IMR-90 (cell line): ENCODE measurements at regions not wholly inside any gene's neighbourhood (a gene's known extent, or its start where the extent isn't known, plus 50 kb on each side); places are given as distances from the start of the nearest gene placed in this dataset.
A peak's percentile ranks its signal among the peaks of the same experiment; 100 is the strongest.

Experiments used
- ATAC-seq: fragments of 200-7000 bp; cut with Tn5 transposase; 2 replicates; pipeline ENCODE4 v1.9.1; 2020; ENCODE audit warnings: low read depth, mild to moderate bottlenecking, moderate library complexity
- BruUV-seq: library from RNA; stranded (reverse); fragments of 400-500 nt; replicated peaks from 2 replicates; lab custom pipeline; 2021; lab: Mats Ljungman, UMichigan
- CTCF ChIA-PET: fragments of 300-600 bp; formaldehyde crosslinking; extraction: SDS; loops from one replicate; lab custom pipeline; 2021; ENCODE audit warnings: antibody characterized with exemption; lab: Yijun Ruan, JAX
- POLR2A ChIA-PET: fragments of 300-600 bp; sonication (Branson Sonifier 250); formaldehyde crosslinking; loops from one replicate; lab custom pipeline; 2022; ENCODE audit warnings: antibody characterized with exemption; ENCODE audit not compliant: unreplicated experiment; lab: Charles Lee
- DNase-seq: peaks from one replicate; pipeline ENCODE4 v3.0.0; 2013
- H2AFZ ChIP-seq: replicated peaks from 2 replicates; pipeline ENCODE3; 2013; ENCODE audit warnings: low read length, mild to moderate bottlenecking; ENCODE audit not compliant: poor library complexity
- H2AK5ac ChIP-seq: 2 replicates; pipeline ENCODE4 v1.6.1; 2013; ENCODE audit warnings: low read depth, low read length, inconsistent platforms
- H2AK9ac ChIP-seq: replicated peaks from 2 replicates; pipeline ENCODE3; 2013; ENCODE audit warnings: mild to moderate bottlenecking, low read depth, low read length, moderate library complexity; ENCODE audit not compliant: poor library complexity
- H2BK120ac ChIP-seq: 2 replicates; pipeline ENCODE4 v1.6.1; 2013; ENCODE audit warnings: low read depth, low read length, inconsistent platforms
- H2BK15ac ChIP-seq: 3 replicates; pipeline ENCODE4 v1.6.1; 2013; ENCODE audit warnings: low read depth, low read length, inconsistent platforms
- H2BK20ac ChIP-seq: 2 replicates; pipeline ENCODE4 v1.6.1; 2013; ENCODE audit warnings: low read depth, mild to moderate bottlenecking, inconsistent platforms, low read length, moderate library complexity
- H2BK5ac ChIP-seq: 2 replicates; pipeline ENCODE4 v1.6.1; 2013; ENCODE audit warnings: mild to moderate bottlenecking, low read depth, low read length, inconsistent platforms; ENCODE audit not compliant: poor library complexity, severe bottlenecking
- H3K14ac ChIP-seq: replicated peaks from 2 replicates; pipeline ENCODE4 v1.6.1; 2013; ENCODE audit warnings: low read depth, low read length, inconsistent platforms
- H3K18ac ChIP-seq: 2 replicates; pipeline ENCODE4 v1.6.1; 2013; ENCODE audit warnings: low read depth, low read length, control low read depth
- H3K23ac ChIP-seq: 2 replicates; pipeline ENCODE4 v1.6.1; 2013; ENCODE audit warnings: low read depth, low read length, inconsistent platforms
- H3K27ac ChIP-seq: 2 replicates; pipeline ENCODE4 v1.5.1; 2013; ENCODE audit warnings: mild to moderate bottlenecking, control low read depth, low read length; ENCODE audit not compliant: insufficient read depth
- H3K27me3 ChIP-seq: 2 replicates; pipeline ENCODE4 v1.6.1; 2013; ENCODE audit warnings: low read length; ENCODE audit not compliant: control insufficient read depth, insufficient read depth
- H3K36me3 ChIP-seq: 2 replicates; pipeline ENCODE4 v1.6.1; 2013; ENCODE audit warnings: low read length, mixed read lengths; ENCODE audit not compliant: control insufficient read depth, insufficient read depth
- H3K4ac ChIP-seq: 2 replicates; pipeline ENCODE4 v1.6.1; 2013; ENCODE audit warnings: low read depth, low read length, inconsistent platforms
- H3K4me1 ChIP-seq: 2 replicates; pipeline ENCODE4 v1.6.1; 2013; ENCODE audit warnings: low read length, mixed read lengths; ENCODE audit not compliant: control insufficient read depth, insufficient read depth
- H3K4me2 ChIP-seq: 2 replicates; pipeline ENCODE4 v1.6.1; 2013; ENCODE audit warnings: low read depth, mild to moderate bottlenecking, control low read depth, low read length, moderate library complexity
- H3K4me3 ChIP-seq: 2 replicates; pipeline ENCODE4 v1.5.1; 2013; ENCODE audit warnings: low read depth, mild to moderate bottlenecking, control low read depth, low read length, moderate library complexity; ENCODE audit not compliant: insufficient read depth
- H3K56ac ChIP-seq: 2 replicates; pipeline ENCODE4 v1.6.1; 2013; ENCODE audit warnings: low read length, inconsistent platforms; ENCODE audit not compliant: insufficient read depth; ENCODE audit errors: extremely low read depth
- H3K79me1 ChIP-seq, 2 experiments: 2 replicates each; pipeline ENCODE4 v1.6.1; 2013; ENCODE audit warnings: low read length in 2 of 2, inconsistent platforms in 1 of 2, low read depth in 1 of 2
- H3K9ac ChIP-seq: 2 replicates; pipeline ENCODE4 v1.6.1; 2013; ENCODE audit warnings: low read depth, low read length, control low read depth
- H3K9me1 ChIP-seq: 2 replicates; pipeline ENCODE4 v1.6.1; 2013; ENCODE audit warnings: low read length, inconsistent platforms; ENCODE audit not compliant: insufficient read depth
- H3K9me3 ChIP-seq: 2 replicates; pipeline ENCODE4 v1.6.1; 2013; ENCODE audit warnings: low read length; ENCODE audit not compliant: control insufficient read depth, insufficient read depth
- H4K20me1 ChIP-seq: 2 replicates; pipeline ENCODE4 v1.6.1; 2013; ENCODE audit warnings: low read length, inconsistent platforms; ENCODE audit not compliant: insufficient read depth
- H4K5ac ChIP-seq: 2 replicates; pipeline ENCODE4 v1.6.1; 2013; ENCODE audit warnings: mild to moderate bottlenecking, low read depth, low read length, control low read depth
- H4K8ac ChIP-seq, 2 experiments: 2 replicates each; pipeline ENCODE4 v1.6.1; 2013; ENCODE audit warnings: low read depth in 2 of 2, low read length in 2 of 2, control low read depth in 1 of 2, inconsistent platforms in 1 of 2
- H4K91ac ChIP-seq: 2 replicates; pipeline ENCODE4 v1.6.1; 2013; ENCODE audit warnings: low read depth, low read length, inconsistent platforms; ENCODE audit not compliant: insufficient read depth
- CEBPB ChIP-seq: IDR thresholded peaks from 2 replicates; pipeline ENCODE4 v1.6.1; 2012; ENCODE audit warnings: low read depth, low read length, improper control_type of control experiment
- MAZ ChIP-seq: IDR thresholded peaks from 2 replicates; pipeline ENCODE4 v1.6.1; 2012; ENCODE audit warnings: low read depth, mild to moderate bottlenecking, low read length, improper control_type of control experiment, moderate library complexity, borderline replicate concordance
- RCOR1 ChIP-seq: IDR thresholded peaks from 2 replicates; pipeline ENCODE4 v1.6.1; 2012; ENCODE audit warnings: mild to moderate bottlenecking, low read length, improper control_type of control experiment; ENCODE audit not compliant: insufficient replicate concordance
- WGBS, 2 experiments: methylation state at CpG; one replicate each; pipeline versions ENCODE4 v1.1.5 to v1.1.7; 2013; ENCODE audit warnings: missing lambda C conversion rate in 2 of 2; ENCODE audit not compliant: insufficient read length in 1 of 2; ENCODE audit errors: extremely low coverage in 2 of 2; 5-methylcytosine and 5-hydroxymethylcytosine counted together
- dilution Hi-C: fragments of 300-500 bp; cut with HindIII; formaldehyde crosslinking; loops from one replicate; pipeline ENCODE4 v1.14.3; 2018; ENCODE audit warnings: low sequenced_read_pairs; ENCODE audit not compliant: unreplicated experiment
- in situ Hi-C: fragments of 300-500 bp; cut with MboI; formaldehyde crosslinking; loops from 3 replicates; pipeline ENCODE4 v1.14.3; 2019; ENCODE audit warnings: low sequenced_read_pairs, inconsistent platforms, mixed read lengths
- intact Hi-C: fragments of 100-400 bp; cut with micrococcal nuclease; formaldehyde crosslinking; loops from 2 replicates; pipeline ENCODE4 v1.10.0; 2022
- TF ChIP-seq, protein P1 (sequence below): conservative IDR thresholded peaks from 2 replicates; pipeline ENCODE4 v1.5.1; 2012; ENCODE audit warnings: mild to moderate bottlenecking, low read depth, low read length, improper control_type of control experiment

DNA sequence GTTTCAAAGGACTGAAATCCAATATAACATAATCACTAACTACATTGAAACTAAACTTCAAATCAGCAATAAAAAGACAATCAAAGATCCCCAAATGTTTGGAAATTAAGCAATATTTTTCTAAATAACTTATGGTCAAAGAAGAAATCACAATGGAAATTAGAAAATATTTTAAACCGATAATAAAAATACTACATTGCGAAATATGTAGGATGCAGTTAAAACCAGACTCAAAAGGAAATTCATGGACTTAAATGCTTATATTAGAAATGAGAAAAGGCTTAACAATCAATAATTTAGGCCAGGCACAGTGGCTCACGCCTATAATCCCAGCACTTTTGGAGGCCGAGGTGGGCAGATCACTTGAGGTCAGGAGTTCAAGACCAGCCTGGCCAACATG, 79.0 kb upstream of the HAAO start:
- dilution Hi-C loops = no loop called here

More for the DNA sequence above, 79.0 kb upstream of the HAAO start:
- no peak overlapping the region for H3K56ac ChIP-seq
- no CpG with 5 or more reads among the region's 4 CpGs for WGBS, 2 experiments
- no peak overlapping the region for H2AK5ac ChIP-seq
- H3K4ac ChIP-seq = no peak overlapping the region
- H2BK15ac ChIP-seq = no peak overlapping the region
- no peaks in the 10 kb centered on the region for H4K20me1 ChIP-seq
- H3K14ac ChIP-seq = no peak overlapping the region
- no peak overlapping the region for H2AK9ac ChIP-seq
- ATAC-seq (no peak), DNase-seq (no peak)
- H3K4me2 ChIP-seq = no peak overlapping the region
- H3K36me3 ChIP-seq = no peaks in the 10 kb centered on the region
- H2BK20ac ChIP-seq = no peak overlapping the region
- in situ Hi-C loops (no loop called here), intact Hi-C loops (loop anchor here (2.0 kb wide), 1 partner anchor 15 kb away; no protein-coding TSS in a partner anchor)
- H3K79me1 ChIP-seq = no peaks in the 10 kb centered on the region
- H3K4me1 ChIP-seq = no peaks in the 10 kb centered on the region; the same call in 1 of the 2 replicates
- no peak overlapping the region for H2BK120ac ChIP-seq
- H3K4me3 ChIP-seq = no peak overlapping the region
- POLR2A ChIA-PET = no interaction called here
- peaks cover 10% of the 10 kb centered on the region for H3K9me3 ChIP-seq
- H4K5ac ChIP-seq = no peak overlapping the region
- H2AFZ ChIP-seq = no peak overlapping the region
- no TSS peak for BruUV-seq
- H4K91ac ChIP-seq = no peak overlapping the region
- no peak overlapping the region for H2BK5ac ChIP-seq
- H3K9me1 ChIP-seq = no peaks in the 10 kb centered on the region
- no peak overlapping the region for H4K8ac ChIP-seq
- CTCF ChIA-PET = interaction anchor here (0.6 kb wide), 1 partner anchor 75 kb away, joined by 4 read pairs; no protein-coding TSS in a partner anchor
- no peak overlapping the region for H3K23ac ChIP-seq
- H3K27ac ChIP-seq = no peak overlapping the region
- H3K9ac ChIP-seq = no peak overlapping the region
- no peak for TF ChIP-seq RCOR1
- TF ChIP-seq, protein P1, sequence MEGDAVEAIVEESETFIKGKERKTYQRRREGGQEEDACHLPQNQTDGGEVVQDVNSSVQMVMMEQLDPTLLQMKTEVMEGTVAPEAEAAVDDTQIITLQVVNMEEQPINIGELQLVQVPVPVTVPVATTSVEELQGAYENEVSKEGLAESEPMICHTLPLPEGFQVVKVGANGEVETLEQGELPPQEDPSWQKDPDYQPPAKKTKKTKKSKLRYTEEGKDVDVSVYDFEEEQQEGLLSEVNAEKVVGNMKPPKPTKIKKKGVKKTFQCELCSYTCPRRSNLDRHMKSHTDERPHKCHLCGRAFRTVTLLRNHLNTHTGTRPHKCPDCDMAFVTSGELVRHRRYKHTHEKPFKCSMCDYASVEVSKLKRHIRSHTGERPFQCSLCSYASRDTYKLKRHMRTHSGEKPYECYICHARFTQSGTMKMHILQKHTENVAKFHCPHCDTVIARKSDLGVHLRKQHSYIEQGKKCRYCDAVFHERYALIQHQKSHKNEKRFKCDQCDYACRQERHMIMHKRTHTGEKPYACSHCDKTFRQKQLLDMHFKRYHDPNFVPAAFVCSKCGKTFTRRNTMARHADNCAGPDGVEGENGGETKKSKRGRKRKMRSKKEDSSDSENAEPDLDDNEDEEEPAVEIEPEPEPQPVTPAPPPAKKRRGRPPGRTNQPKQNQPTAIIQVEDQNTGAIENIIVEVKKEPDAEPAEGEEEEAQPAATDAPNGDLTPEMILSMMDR = no peak
- TF ChIP-seq MAZ = no peak
- TF ChIP-seq CEBPB = peak; percentile 70
- H3K18ac ChIP-seq = no peak overlapping the region
- H3K27me3 ChIP-seq = 0 out of 2 replicates have a peak, but pooled peaks cover 2% of the 10 kb centered on the region
